B cell (primary cell): ENCODE measurements at regions not wholly inside any gene's neighbourhood (a gene's known extent, or its start where the extent isn't known, plus 50 kb on each side); places are given as distances from the start of the nearest gene placed in this dataset.

Experiments
- ATAC-seq: fragments of 200-7000 bp; cut with Tn5 transposase; one replicate; pipeline ENCODE4 v1.10.0; 2021; ENCODE audit warnings: low read depth, mild to moderate bottlenecking, moderate number of reproducible peaks, moderate library complexity
- CTCF ChIA-PET: fragments of 350-600 bp; sonication (Branson Sonifier 250); formaldehyde crosslinking; loops from one replicate; lab custom pipeline; 2021; ENCODE audit warnings: antibody characterized with exemption, inconsistent platforms; lab: Charles Lee
- POLR2A ChIA-PET: fragments of 350-600 bp; sonication (Branson Sonifier 250); formaldehyde crosslinking; loops from one replicate; lab custom pipeline; 2021; ENCODE audit warnings: antibody characterized with exemption; lab: Charles Lee
- DNase-seq: peaks from one replicate; pipeline ENCODE4 v3.0.0; 2013
- H2AFZ ChIP-seq: 2 replicates; pipeline ENCODE4 v1.6.1; 2012; ENCODE audit warnings: mild to moderate bottlenecking, low read depth, low read length; ENCODE audit not compliant: insufficient read depth, poor library complexity, severe bottlenecking
- H3K27ac ChIP-seq, 2 donors: 1 replicate in 1 of 2; 2 replicates in 1 of 2; pipeline ENCODE4 v1.5.1; 2012 to 2013; ENCODE audit warnings: low read length in 2 of 2, mild to moderate bottlenecking in 2 of 2, moderate library complexity in 1 of 2
- H3K27me3 ChIP-seq, 4 experiments: fragments of 200-600 bp in 1 of 4; sonication (generic) in 1 of 4; replicated peaks in 1 of 4; 1 replicate in 2 of 4; 2 replicates in 2 of 4; pipeline versions ENCODE4 v1.6.1 to v1.7.0; 2013 to 2016; ENCODE audit warnings: low read length in 3 of 4, mild to moderate bottlenecking in 2 of 4, mixed read lengths in 1 of 4, moderate library complexity in 1 of 4; ENCODE audit not compliant: insufficient read depth in 4 of 4, control insufficient read depth in 3 of 4; ENCODE audit errors: control extremely low read depth in 1 of 4
- H3K36me3 ChIP-seq, 2 experiments: replicated peaks in 1 of 2; 1 replicate in 1 of 2; 2 replicates in 1 of 2; pipeline versions ENCODE4 v1.6.1 to v1.7.1; 2013; ENCODE audit warnings: low read length in 1 of 2; ENCODE audit not compliant: insufficient read depth in 2 of 2, control insufficient read depth in 1 of 2; ENCODE audit errors: control extremely low read depth in 1 of 2, extremely low read depth in 1 of 2
- H3K4me1 ChIP-seq, 2 donors: fragments of 200-600 bp in 1 of 2; sonication (generic) in 1 of 2; 1 replicate in 1 of 2; 2 replicates in 1 of 2; pipeline versions ENCODE4 v1.5.1 to v1.6.1; 2013 to 2017; ENCODE audit warnings: low read length in 2 of 2; ENCODE audit not compliant: control insufficient read depth in 2 of 2, insufficient read depth in 2 of 2
- H3K4me2 ChIP-seq: replicated peaks from 2 replicates; pipeline ENCODE3; 2012; ENCODE audit warnings: mild to moderate bottlenecking, low read depth, low read length; ENCODE audit not compliant: poor library complexity, severe bottlenecking
- H3K4me3 ChIP-seq, 5 experiments: fragments of 200-600 bp in 1 of 5; sonication (generic) in 1 of 5; 1 replicate in 3 of 5; 2 replicates in 2 of 5; pipeline versions ENCODE4 v1.5.1 to v1.7.0; 2011 to 2016; ENCODE audit warnings: low read length in 4 of 5, mild to moderate bottlenecking in 4 of 5, low read depth in 2 of 5, control low read depth in 1 of 5, moderate library complexity in 1 of 5; ENCODE audit not compliant: insufficient read depth in 1 of 5; ENCODE audit errors: control extremely low read depth in 1 of 5, extremely low read depth in 1 of 5
- H3K79me2 ChIP-seq: fragments of 200-600 bp; sonication (generic); one replicate; pipeline ENCODE4 v1.6.0; 2016; ENCODE audit warnings: low read length; ENCODE audit not compliant: control insufficient read depth, insufficient read depth
- H3K9ac ChIP-seq: fragments of 200-600 bp; sonication (generic); 2 replicates; pipeline ENCODE4 v1.6.1; 2017; ENCODE audit warnings: mild to moderate bottlenecking, low read length, moderate library complexity
- H3K9me3 ChIP-seq, 3 donors: one replicate each; pipeline versions ENCODE4 v1.6.1 to v1.7.1; 2013; ENCODE audit warnings: low read length in 2 of 3; ENCODE audit not compliant: control insufficient read depth in 2 of 3, insufficient read depth in 1 of 3; ENCODE audit errors: control extremely low read depth in 1 of 3
- H4K20me1 ChIP-seq: 2 replicates; pipeline ENCODE4 v1.6.0; 2012; ENCODE audit warnings: mild to moderate bottlenecking, low read length; ENCODE audit not compliant: insufficient read depth, control insufficient read depth, poor library complexity, severe bottlenecking
- H3K27ac Mint-ChIP-seq: one replicate; pipeline ENCODE4 v1.8.0; 2021; ENCODE audit warnings: mixed read lengths
- H3K27me3 Mint-ChIP-seq: one replicate; pipeline ENCODE4 v1.8.0; 2021; ENCODE audit warnings: mixed read lengths
- H3K4me1 Mint-ChIP-seq: one replicate; pipeline ENCODE4 v1.8.0; 2021; ENCODE audit warnings: mixed read lengths
- H3K4me3 Mint-ChIP-seq: one replicate; pipeline ENCODE4 v1.8.0; 2021; ENCODE audit warnings: mixed read lengths
- H3K9me3 Mint-ChIP-seq: one replicate; pipeline ENCODE4 v1.8.0; 2022; ENCODE audit warnings: mixed read lengths; ENCODE audit not compliant: insufficient read depth
- EZH2 ChIP-seq: IDR thresholded peaks from 2 replicates; pipeline ENCODE4 v1.6.1; 2012; ENCODE audit warnings: borderline replicate concordance, low read depth, mild to moderate bottlenecking, moderate library complexity, low read length; ENCODE audit not compliant: insufficient read depth, poor library complexity, severe bottlenecking
- WGBS: methylation state at CpG from one replicate; pipeline ENCODE4 v1.1.5; 2013; ENCODE audit warnings: missing lambda C conversion rate; ENCODE audit not compliant: insufficient coverage; 5-methylcytosine and 5-hydroxymethylcytosine counted together
- intact Hi-C: fragments of 100-400 bp; cut with micrococcal nuclease; formaldehyde crosslinking; loops from one replicate; pipeline ENCODE4 v1.10.0; 2022
- TF ChIP-seq, protein P1 (sequence below): fragments of 200-600 bp; IDR thresholded peaks from one replicate; pipeline ENCODE4 v1.8.0; 2022; ENCODE audit warnings: antibody characterized with exemption, mild to moderate bottlenecking

DNA sequence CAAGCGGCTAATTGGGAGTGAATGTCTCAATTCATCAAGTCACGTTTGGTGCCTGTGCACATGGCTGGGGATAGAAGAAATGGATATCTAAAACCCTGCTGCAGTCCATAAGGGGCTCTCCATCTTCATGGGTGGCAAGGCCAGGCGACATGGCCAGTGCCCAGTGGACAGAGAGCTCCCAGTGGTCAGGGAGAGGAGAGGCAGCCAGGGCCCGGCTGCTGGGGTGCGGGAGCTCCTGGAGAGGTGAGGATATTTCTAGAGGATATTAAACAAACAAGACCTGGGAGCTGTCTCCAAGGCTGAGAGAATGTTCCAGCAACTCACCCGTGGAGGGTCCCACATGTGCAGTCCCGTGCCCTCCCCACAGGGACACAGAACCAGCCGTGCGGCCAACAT, 368.8 kb upstream of the C1orf174 start:
- H3K9me3 ChIP-seq: peaks cover 0 to 2% (median 0%) of the 10 kb centered on the region in 3 donors
- POLR2A ChIA-PET: no interaction called here
- intact Hi-C loops: no loop called here
- H3K79me2 ChIP-seq: no peaks in the 10 kb centered on the region
- Mint-ChIP-seq H3K27me3 (peaks cover 16% of the 10 kb centered on the region), H3K4me3 (no peak overlapping the region), H3K4me1 (peaks cover 2% of the 10 kb centered on the region), H3K27ac (no peak overlapping the region), H3K9me3 (no peaks in the 10 kb centered on the region)
- peaks cover 0 to 2% (median 0%) of the 10 kb centered on the region in 4 experiments for H3K27me3 ChIP-seq
- H3K4me1 ChIP-seq: no peaks in the 10 kb centered on the region
- TF ChIP-seq EZH2: no peak
- TF ChIP-seq, protein P1, sequence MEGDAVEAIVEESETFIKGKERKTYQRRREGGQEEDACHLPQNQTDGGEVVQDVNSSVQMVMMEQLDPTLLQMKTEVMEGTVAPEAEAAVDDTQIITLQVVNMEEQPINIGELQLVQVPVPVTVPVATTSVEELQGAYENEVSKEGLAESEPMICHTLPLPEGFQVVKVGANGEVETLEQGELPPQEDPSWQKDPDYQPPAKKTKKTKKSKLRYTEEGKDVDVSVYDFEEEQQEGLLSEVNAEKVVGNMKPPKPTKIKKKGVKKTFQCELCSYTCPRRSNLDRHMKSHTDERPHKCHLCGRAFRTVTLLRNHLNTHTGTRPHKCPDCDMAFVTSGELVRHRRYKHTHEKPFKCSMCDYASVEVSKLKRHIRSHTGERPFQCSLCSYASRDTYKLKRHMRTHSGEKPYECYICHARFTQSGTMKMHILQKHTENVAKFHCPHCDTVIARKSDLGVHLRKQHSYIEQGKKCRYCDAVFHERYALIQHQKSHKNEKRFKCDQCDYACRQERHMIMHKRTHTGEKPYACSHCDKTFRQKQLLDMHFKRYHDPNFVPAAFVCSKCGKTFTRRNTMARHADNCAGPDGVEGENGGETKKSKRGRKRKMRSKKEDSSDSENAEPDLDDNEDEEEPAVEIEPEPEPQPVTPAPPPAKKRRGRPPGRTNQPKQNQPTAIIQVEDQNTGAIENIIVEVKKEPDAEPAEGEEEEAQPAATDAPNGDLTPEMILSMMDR: no peak
- no peak overlapping the region for H2AFZ ChIP-seq
- DNase-seq (no peak), ATAC-seq (no peak)
- CTCF ChIA-PET: no interaction called here
- WGBS: 83% methylated on average over 9 of the region's 9 CpGs
- no peaks in the 10 kb centered on the region for H3K36me3 ChIP-seq
- H3K4me3 ChIP-seq: no peak overlapping the region
- H3K27ac ChIP-seq: no peak overlapping the region
- H3K9ac ChIP-seq: no peak overlapping the region
- H4K20me1 ChIP-seq: no peaks in the 10 kb centered on the region
- no peak overlapping the region for H3K4me2 ChIP-seq

DNA sequence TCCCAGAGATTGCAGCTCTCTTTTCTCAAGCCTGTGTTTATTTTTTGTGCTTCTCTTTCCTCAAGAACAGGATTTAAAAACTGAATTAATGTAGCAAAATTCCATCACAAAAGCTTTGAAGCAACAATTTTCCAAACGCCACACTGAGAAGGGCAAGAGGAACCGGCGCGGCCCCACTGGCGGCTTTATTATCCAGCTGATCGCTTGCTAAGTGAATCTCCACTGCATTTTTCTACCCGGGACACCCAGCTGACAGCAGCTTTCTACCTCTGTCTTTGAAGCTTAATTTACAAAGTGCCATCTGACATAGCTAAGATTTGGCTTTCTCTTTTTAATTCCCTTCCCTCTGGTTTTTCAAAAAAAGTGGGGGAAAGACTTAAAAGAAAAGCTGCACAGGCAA, 369.3 kb upstream of the C1orf174 start:
- Histone ChIP-seq H3K9me3 (peaks cover 0 to 2% (median 0%) of the 10 kb centered on the region in 3 donors), H4K20me1 (no peaks in the 10 kb centered on the region), H3K9ac (no peak overlapping the region), H3K27me3 (peaks cover 0 to 2% (median 0%) of the 10 kb centered on the region in 4 experiments), H2AFZ (no peak overlapping the region), H3K36me3 (no peaks in the 10 kb centered on the region), H3K4me3 (no peak overlapping the region), H3K79me2 (no peaks in the 10 kb centered on the region), H3K4me1 (no peaks in the 10 kb centered on the region), H3K27ac (no peak overlapping the region), H3K4me2 (no peak overlapping the region)
- Mint-ChIP-seq H3K4me3 (no peak overlapping the region), H3K27ac (no peak overlapping the region), H3K9me3 (no peaks in the 10 kb centered on the region), H3K27me3 (peaks cover 14% of the 10 kb centered on the region), H3K4me1 (peaks cover 2% of the 10 kb centered on the region)
- ChIA-PET CTCF (no interaction called here), POLR2A (no interaction called here)
- no peak for ATAC-seq
- TF ChIP-seq, protein P1: no peak
- TF ChIP-seq EZH2: no peak
- 95% methylated on average over 6 of the region's 7 CpGs for WGBS
- no peak for DNase-seq
- intact Hi-C loops: no loop called here
